RWPE2 (cell line): ENCODE measurements at regions not wholly inside any gene's neighbourhood (a gene's known extent, or its start where the extent isn't known, plus 50 kb on each side); places are given as distances from the start of the nearest gene placed in this dataset.

Experiments used
- ATAC-seq: fragments of 200-7000 bp; cut with Tn5 transposase; 3 replicates; pipeline ENCODE4 v1.9.1; 2021; ENCODE audit warnings: low read depth
- DNase-seq: peaks from one replicate; pipeline ENCODE4 v3.0.0-alpha.2; 2020; ENCODE audit warnings: low spot score
- H3K27ac ChIP-seq: fragments of 450-650 bp; 2 replicates; pipeline ENCODE4 v1.5.1; 2017; ENCODE audit warnings: mild to moderate bottlenecking; ENCODE audit not compliant: poor library complexity, severe bottlenecking
- H3K27me3 ChIP-seq: fragments of 250-450 bp; sonication (Bioruptor Pico); 2 replicates; pipeline ENCODE4 v1.5.1; 2021; ENCODE audit warnings: mild to moderate bottlenecking, moderate library complexity; ENCODE audit not compliant: insufficient read depth, poor library complexity, severe bottlenecking
- H3K36me3 ChIP-seq: fragments of 250-450 bp; sonication (Bioruptor Pico); 2 replicates; pipeline ENCODE4 v1.5.1; 2020; ENCODE audit warnings: low read depth, mild to moderate bottlenecking, moderate library complexity
- H3K4me1 ChIP-seq: fragments of 250-450 bp; sonication (Bioruptor Pico); 2 replicates; pipeline ENCODE4 v1.5.1; 2021; ENCODE audit warnings: mild to moderate bottlenecking, moderate library complexity; ENCODE audit not compliant: insufficient read depth, poor library complexity, severe bottlenecking
- H3K4me3 ChIP-seq: fragments of 250-450 bp; sonication (Bioruptor Pico); 2 replicates; pipeline ENCODE4 v1.5.1; 2021; ENCODE audit warnings: mild to moderate bottlenecking, moderate library complexity; ENCODE audit not compliant: severe bottlenecking
- H3K9me3 ChIP-seq: fragments of 250-450 bp; sonication (Bioruptor Pico); 2 replicates; pipeline ENCODE4 v1.5.1; 2021; ENCODE audit warnings: mild to moderate bottlenecking, moderate library complexity; ENCODE audit not compliant: severe bottlenecking
- TF ChIP-seq, protein P1 (sequence below): fragments of 450-650 bp; IDR thresholded peaks from one replicate; pipeline ENCODE4 v1.5.1; 2017; ENCODE audit warnings: mild to moderate bottlenecking, moderate library complexity; ENCODE audit not compliant: poor library complexity, severe bottlenecking

GRCh38 chr16:59754854-59755253, 1020.7 kb upstream of the GOT2 start:
- TF ChIP-seq, protein P1, sequence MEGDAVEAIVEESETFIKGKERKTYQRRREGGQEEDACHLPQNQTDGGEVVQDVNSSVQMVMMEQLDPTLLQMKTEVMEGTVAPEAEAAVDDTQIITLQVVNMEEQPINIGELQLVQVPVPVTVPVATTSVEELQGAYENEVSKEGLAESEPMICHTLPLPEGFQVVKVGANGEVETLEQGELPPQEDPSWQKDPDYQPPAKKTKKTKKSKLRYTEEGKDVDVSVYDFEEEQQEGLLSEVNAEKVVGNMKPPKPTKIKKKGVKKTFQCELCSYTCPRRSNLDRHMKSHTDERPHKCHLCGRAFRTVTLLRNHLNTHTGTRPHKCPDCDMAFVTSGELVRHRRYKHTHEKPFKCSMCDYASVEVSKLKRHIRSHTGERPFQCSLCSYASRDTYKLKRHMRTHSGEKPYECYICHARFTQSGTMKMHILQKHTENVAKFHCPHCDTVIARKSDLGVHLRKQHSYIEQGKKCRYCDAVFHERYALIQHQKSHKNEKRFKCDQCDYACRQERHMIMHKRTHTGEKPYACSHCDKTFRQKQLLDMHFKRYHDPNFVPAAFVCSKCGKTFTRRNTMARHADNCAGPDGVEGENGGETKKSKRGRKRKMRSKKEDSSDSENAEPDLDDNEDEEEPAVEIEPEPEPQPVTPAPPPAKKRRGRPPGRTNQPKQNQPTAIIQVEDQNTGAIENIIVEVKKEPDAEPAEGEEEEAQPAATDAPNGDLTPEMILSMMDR, result no peak
- Histone ChIP-seq H3K27ac (no peak overlapping the region), H3K36me3 (no peaks in the 10 kb centered on the region), H3K27me3 (no peaks in the 10 kb centered on the region), H3K4me1 (no peaks in the 10 kb centered on the region), H3K4me3 (no peak overlapping the region), H3K9me3 (no peaks in the 10 kb centered on the region)
- ATAC-seq (no peak), DNase-seq (no peak)

DNA sequence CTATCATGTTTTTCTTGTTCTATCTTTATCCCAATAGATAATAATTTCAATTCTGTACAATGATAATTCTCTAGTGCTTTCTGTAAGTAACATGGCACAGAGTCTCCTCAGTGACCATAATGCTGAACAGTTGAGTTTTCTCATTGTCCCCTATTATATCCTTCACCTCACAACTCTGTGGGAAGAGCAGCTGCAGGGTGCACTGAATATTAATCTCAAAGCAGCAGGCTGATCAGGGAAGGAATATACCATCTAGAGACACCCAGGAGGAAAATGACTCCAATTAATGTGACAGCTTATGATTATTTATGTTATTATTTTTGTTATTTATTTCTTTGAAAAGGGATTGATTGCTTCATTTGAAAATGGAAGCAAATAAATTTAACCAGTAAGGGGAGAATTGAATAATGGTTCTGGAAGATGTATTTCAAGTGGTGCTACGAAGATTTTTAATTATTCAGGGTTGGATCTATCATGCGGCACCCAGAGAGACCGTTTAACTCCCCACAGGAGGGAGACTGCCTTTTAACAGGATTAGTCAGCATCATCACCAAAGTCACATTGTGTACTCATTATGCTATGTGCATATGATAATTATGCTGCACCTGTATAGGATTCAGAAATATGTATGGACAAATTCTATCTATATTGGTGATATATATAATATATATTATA, 1015.7 kb upstream of the GOT2 start:
- Histone ChIP-seq H3K27ac (no peak overlapping the region), H3K4me1 (no peaks in the 10 kb centered on the region), H3K27me3 (no peaks in the 10 kb centered on the region), H3K36me3 (no peaks in the 10 kb centered on the region), H3K9me3 (no peaks in the 10 kb centered on the region), H3K4me3 (no peak overlapping the region)
- DNase-seq (no peak), ATAC-seq (no peak)
- TF ChIP-seq, protein P1, result no peak

DNA sequence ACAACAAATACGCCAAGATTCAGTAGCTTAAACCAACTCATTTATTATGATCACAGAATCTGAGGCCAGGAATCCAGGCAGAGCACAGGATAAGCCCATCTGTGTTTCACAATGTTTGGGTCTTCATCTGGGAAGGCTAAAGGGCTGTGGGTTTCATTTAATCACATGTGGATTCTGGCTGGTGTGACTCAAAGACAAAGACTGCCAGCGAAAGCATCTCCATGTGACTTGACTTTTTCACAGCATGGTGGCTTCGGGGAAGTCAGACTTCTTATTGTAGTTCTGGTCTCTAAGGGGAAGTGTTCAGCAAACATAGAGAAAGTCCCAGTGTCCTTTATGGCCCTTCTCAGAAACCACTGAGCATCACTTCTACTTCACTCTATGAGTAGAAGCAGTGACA, 1014.4 kb upstream of the GOT2 start:
- ATAC-seq, result no peak
- Histone ChIP-seq H3K27ac (no peak overlapping the region), H3K27me3 (no peaks in the 10 kb centered on the region), H3K4me1 (no peaks in the 10 kb centered on the region), H3K4me3 (no peak overlapping the region), H3K36me3 (no peaks in the 10 kb centered on the region), H3K9me3 (no peaks in the 10 kb centered on the region)
- TF ChIP-seq, protein P1, result no peak
- no peak for DNase-seq

DNA sequence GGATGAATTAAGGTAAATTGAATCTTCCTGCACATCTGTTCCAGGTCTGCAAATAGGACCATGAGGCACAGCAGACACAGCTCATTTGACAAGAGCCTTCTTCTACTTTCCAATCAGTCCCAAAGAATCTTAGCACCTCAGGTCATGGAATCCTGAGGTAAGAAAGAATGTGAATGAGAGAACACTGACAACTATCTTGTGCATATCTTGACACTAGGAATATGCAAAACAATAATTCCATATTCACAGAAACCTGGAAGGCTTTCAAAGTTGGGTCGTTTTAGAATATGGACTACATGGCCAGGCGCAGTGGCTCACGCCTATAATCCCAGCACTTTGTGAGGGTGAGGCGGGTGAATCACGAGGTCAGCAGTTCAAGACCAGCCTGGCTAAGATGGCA, 1009.4 kb upstream of the GOT2 start:
- DNase-seq, result no peak
- H3K27ac ChIP-seq, result no peak overlapping the region
- no peaks in the 10 kb centered on the region for H3K36me3 ChIP-seq
- no peaks in the 10 kb centered on the region for H3K27me3 ChIP-seq
- H3K9me3 ChIP-seq, result no peaks in the 10 kb centered on the region
- no peak overlapping the region for H3K4me3 ChIP-seq
- no peaks in the 10 kb centered on the region for H3K4me1 ChIP-seq
- ATAC-seq, result no peak
- TF ChIP-seq, protein P1, result no peak

DNA sequence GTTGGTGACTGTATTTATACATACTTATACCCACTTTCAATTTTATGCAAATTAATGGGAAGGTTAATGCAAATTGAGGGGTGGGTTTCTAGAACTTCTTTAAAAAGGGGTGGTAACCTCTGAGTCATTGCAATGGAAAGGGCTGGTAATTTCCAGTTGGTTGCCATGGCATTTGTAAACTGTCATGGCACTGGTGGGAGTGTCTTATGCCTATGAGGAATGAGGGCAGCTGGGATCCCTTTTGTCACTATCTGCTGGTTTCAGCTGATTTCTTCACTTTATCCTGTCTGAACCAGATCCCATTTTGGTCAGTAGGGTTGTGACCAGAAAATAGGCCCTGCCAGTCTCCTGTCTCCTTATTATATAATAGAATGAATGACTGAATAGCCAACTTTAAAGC, 1006.7 kb upstream of the GOT2 start:
- Histone ChIP-seq H3K36me3 (no peaks in the 10 kb centered on the region), H3K4me1 (no peaks in the 10 kb centered on the region), H3K9me3 (no peaks in the 10 kb centered on the region), H3K4me3 (no peak overlapping the region), H3K27ac (no peak overlapping the region), H3K27me3 (no peaks in the 10 kb centered on the region)
- ATAC-seq, result no peak
- TF ChIP-seq, protein P1, result no peak
- DNase-seq, result no peak
